ENCODE measurements at regions not wholly inside any gene's neighbourhood (a gene's known extent, or its start where the extent isn't known, plus 50 kb on each side); places are given as distances from the start of the nearest gene placed in this dataset.
"Not testable (repeated sequence)": the region's sequence is repeated elsewhere in the genome, so short reads cannot be mapped to it uniquely, and the experiment has no call there.

DNA sequence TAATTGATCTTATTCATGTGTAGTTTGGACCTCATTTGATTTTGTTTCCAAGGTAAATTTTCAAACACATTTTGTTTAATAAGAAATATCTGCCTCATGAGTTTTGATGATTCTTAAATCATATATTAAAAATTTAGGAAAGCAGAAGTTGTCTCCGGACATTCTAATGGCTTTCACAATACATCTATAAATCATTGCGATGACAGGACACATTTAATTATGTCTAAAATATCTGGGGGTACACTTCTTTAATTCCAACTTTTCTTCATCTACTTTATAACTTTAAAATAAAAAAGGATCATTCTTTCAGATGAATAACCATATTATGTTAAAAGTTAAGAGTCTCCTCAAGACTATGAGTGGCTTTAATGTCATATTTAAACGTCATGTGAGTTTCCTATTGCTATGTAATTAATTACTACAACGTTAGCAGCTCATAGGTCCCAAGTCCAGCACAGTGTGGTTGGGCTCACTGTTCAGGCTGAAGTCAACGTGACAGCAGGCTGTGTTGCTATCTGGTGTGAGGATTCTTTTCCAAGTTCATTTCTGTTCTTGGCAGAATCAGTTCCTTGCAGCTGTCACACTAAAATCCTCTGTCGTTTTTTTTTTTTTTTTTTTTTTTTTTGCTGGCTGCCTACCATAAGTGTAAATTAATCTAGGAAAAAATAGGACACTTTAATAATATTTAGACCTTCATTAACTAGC is 893.5 kb downstream of the LTN1 start:
- no peak for DNase-seq

DNA sequence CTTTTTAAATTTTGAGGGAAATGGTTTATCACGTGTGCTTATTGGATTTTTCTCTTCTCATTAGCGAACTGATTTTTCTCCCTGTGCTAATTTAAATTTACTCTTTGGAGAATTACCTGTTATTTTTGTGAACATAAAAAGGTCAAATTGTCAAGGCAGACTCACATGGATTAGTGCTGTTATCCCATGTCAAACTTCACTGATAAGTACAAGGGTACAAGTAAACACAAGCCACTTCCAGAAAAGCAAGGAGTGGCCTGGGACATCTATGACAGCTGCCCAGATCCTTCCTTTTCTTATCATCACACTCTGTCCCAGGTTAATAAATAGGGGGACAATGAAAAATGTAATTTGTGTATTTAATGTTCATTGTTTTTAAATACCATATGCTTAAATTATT is 901.2 kb downstream of the LTN1 start:
- no peak for DNase-seq

DNA sequence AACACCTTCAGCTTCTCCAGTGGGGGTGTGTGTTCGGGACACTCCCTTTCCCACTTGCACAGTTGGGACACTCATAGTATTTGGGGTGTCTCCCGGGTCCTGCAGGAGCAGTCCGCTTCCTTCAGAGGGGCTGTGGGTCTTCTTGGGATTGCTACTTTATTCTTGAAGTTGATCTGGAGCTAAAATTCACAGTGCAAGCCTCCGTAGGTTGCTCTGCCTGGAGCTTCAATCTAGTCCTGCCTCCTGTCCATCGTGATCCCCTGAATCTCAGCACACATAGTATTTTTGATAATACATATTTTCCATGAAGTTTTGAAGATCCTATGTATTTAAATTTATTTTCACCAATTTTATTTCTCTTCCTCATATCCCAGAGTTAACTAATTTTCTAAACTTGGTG is 902.1 kb downstream of the LTN1 start:
- no peak for DNase-seq

DNA sequence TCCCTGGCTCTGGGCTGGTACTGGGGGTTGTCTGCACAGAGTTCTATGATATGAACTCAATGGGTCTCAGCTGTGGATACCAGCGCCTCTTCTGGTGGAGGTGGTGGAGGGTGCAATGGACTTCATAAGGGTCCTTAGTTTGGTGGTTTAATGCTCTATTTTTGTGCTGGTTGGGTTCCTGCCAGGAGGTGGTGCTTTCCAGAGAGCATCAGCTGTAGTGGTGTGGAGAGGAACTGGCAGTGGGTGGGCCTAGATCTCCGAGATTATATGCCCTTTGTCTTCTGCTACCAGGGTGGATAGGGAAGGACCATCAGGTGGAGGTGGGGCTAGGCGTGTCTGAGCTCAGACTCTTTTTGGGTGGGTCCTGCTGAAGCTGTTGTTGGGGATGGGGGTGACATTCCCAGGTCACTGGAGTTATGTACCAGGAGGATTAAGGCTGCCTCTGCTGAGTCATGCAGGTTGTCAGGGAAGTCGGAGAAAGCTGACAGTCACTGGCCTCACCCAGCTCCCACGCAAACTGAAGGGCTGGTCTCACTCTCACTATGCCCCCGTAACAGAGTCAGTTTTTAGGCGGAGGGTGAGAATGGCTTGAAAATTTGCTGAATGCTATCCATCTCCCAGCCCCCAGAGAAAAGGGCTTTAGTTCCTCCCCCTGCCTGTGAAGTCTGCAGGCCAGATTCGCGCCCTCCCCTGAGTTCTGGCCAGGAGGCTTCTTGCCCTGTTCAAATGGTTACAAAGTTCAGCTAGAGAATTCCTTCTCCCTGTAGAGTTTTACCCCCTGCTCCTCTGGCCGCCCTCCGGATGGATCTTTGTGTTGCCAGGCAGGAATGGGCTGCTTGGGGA is 902.9 kb downstream of the LTN1 start:
- no peak for DNase-seq

DNA sequence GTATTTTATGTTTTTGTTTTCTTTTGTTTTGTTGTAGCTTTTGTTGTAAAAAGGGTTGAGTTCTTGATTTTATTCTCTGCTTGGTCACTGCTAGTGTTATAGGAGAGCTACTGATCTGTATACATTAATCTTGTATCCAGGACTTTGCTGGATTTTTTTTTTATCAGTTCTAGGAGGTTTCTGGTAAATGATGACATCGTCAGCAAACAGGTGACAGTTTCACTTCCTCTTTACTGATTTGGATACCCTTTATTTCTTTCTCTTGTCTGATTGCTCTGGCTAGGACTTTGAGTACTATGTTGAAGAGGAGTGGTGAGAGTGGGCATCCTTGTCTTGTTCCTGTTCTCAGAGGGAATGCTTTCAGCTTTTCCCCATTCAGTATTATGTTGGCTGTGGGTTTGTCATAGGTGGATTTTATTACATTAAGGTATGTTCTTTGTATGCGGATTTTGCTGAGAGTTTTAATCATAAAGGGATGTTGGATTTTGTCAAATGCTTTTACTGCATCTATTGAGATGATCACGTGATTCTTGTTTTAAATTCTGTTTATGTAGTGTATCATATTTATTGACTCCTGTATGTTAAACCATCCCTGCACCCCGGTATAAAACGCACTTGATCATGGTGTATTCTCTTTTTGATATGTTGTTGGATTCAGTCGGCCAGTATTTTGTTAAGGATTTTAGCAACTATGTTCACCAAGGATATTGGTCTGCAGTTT is 905.7 kb downstream of the LTN1 start:
- no peak for DNase-seq

DNA sequence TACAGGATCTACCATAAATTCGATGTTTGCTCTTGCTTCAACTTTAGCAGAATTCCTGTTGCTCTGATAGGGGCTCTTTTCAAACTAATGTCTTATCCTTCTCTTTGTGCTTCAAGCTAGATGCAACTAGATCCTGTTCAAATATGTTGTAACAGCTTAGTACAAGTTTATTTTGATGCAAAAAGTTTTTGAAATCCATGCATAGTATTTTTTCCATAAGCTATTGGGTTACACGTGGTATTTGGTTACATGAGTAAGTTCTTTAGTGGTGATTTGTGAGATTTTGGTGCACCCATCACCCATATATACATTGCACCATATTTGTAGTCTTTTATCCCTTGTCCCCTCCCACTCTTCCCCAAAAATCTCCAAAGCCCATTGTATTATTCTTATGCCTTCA is 907.7 kb downstream of the LTN1 start:
- DNase-seq = no peak

DNA sequence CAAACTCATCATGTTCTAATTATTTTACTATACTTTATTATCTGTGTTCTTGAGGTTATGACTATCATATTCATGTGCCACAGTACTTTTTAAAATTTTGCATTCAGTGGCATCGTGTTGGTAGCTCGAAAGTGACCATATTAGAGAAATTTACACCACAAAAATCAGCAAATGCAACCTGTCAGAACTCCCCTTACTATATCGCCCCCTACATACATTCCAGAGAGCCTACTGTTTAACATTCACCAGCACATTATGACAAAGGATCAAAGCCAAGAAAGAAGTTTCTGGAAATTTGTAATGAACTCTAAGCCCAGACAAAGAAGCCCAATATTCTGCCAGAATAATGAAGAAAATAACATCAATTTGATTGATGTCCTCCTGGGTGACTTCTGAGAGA is 909.3 kb downstream of the LTN1 start:
- no peak for DNase-seq

DNA sequence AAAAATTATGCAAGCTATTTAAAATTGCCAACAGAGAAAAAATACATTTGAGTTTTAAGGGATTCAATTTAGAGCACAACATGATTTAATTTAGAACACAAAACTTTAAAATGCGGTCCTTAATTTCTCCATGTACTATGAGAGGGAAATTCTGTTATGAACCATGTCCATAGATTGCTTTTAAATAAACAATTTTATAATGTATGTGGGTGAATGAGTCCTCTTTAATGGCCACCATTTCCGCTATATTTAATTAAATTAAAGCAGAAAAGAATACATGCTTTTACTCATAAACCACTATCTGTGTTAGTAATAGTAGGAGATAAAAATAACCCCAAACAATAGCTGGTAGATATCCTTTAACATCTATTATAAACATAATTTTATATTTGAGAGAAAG is 914.6 kb downstream of the LTN1 start:
- no peak for DNase-seq

DNA sequence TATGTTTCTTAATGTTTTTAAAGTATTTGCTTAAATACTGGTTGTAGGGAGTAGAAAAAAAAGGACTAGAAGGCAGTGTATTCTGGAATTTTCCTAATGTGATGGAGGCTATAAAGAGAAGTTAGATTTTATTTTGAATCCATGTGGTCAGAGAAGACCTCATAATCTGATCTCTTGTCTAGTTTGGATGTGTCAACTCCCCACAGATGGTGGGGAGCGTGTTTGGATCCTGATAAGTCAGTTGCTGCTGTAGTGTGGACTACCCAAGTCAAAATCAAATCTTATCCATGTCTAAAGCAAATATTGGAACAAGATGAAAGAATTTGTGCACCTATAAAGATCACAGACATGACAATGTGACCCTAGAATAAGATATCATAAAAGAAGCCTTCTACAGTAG is 918.0 kb downstream of the LTN1 start:
- no peak for DNase-seq

DNA sequence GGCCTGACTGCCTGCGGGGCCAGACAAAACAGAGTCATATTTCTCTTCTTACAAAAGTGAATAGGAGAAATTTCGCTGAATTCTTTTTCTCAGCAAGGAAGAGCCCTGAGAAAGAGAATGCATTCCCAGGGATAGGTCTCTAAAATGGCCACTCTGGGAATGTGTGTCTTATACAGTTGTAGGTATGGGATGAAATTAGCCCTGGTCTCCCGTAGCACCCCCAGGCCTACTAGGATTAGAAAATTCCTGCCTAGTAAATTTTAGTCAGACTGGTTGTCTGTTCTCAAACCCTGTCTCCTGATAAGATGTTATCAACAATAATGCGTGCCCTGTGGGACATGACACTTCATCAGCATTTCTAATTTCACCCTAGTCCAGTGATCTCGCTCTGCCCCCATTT is 920.1 kb downstream of the LTN1 start:
- no peak for DNase-seq

DNA sequence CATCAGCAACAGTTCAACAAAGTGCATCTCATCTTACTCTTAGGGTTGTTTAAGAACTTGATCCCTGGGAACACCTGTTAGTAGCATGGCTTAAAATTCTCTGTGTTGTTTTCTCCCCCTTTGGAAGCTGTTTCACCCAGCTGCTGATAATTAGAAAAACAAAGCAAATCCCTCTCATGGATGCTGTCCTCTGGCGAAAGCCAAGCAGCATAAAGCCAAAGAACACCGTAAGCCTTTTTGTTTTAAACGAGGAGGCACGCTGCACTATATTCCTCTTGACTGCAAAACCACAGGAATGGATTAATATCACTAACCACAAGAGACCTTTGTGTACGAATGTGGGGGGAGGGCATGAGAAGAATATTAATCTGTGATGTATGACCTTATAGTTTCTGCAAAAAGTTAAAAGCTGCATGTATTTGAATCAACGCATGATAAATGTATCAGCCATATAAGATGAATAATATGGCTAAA is 923.2 kb downstream of the LTN1 start:
- DNase-seq = no peak

DNA sequence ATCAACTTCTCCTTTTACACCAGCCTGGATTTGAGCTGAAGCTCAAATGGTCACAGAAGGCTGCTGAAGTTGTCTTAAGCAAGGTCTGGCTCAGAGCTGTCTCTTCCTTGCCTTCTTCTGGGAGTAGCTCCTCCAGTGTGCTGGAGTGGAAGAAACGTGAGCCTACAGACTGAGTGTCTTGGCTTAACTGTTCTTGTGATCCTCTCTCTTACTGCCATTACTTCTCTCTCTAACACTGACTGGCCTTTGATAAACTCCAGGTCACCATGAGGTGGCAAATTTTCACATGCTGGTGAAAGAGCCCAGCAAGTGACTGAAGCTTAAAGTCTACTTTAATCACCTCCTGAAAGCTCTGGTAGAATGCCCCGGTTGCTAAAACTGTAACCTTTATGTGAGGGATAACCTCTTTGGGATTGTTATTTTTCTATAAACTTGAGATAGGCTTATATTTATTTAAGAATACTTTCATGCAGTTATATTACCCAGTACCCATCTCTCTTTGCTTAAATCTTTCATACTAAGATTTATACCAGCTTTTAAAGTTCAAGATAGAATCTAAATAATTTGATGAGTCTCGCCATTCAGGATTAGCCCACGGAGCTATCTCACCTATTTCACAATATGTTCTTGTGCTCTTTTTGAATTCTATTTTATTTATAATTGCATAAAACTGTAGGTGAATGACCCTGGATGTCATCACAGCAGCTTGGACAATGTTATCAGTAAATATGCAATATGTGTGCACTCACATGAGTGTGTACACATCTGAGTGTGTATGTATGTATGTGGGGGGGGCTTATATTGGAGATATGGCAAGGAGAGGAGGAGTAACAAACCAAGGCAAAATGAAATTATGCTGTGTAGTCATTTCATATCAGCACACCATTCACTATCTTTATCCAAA is 924.0 kb downstream of the LTN1 start:
- DNase-seq = no peak

DNA sequence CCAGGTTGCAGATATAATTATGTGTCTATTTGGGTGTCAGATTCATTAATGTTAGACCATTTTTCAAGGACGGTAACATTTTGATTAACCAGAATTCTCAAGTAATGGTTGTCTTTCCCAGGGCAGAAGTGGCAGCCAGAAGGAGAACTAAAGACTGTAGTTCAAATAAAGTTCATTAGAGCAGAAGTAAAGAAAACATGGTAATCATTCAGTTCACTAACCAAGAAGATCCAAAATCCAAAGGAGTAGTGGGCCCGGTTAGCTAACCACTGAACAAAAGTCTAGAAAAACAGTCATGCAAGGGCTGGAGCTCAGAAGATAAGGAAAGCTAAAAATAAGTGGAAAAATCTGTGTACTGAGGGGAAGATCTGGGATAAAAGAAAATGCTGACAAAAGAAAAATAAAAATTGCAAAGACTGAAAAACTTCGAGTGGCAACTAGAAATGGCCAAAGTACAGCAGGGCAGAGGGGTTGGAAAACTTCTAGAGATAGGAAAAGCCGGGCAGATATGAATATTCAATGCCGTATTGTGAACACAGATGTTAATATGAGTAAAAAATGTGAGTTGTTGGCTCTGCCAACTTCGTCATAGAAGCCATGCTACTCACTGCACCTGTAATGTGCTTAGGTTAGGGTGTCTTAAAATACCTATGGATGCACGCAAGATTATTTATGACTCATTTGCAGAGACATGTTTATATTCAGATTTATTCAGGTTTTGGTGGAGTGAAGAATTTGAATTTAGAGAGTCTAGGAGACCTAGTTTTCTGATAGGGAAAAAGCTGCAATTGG is 925.9 kb downstream of the LTN1 start:
- DNase-seq = no peak

DNA sequence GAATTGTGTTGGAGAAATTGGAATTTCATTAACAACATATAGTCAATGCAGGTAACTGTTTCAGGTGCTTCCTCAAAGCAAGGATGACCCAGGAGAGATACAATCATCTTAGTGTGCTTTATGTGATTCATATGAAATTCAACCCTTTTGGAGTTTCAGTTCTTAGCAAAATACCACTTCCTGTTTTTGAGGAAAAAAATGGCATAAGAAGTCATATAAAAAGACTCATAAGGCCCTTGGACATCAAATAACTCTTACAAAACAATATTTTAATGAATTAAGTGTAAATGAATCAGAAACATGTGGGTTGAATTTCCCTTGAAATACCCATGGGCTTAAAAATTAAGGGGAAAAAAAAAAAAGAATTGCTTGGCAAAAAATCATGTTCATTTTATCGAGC is 926.6 kb downstream of the LTN1 start:
- DNase-seq = no peak

DNA sequence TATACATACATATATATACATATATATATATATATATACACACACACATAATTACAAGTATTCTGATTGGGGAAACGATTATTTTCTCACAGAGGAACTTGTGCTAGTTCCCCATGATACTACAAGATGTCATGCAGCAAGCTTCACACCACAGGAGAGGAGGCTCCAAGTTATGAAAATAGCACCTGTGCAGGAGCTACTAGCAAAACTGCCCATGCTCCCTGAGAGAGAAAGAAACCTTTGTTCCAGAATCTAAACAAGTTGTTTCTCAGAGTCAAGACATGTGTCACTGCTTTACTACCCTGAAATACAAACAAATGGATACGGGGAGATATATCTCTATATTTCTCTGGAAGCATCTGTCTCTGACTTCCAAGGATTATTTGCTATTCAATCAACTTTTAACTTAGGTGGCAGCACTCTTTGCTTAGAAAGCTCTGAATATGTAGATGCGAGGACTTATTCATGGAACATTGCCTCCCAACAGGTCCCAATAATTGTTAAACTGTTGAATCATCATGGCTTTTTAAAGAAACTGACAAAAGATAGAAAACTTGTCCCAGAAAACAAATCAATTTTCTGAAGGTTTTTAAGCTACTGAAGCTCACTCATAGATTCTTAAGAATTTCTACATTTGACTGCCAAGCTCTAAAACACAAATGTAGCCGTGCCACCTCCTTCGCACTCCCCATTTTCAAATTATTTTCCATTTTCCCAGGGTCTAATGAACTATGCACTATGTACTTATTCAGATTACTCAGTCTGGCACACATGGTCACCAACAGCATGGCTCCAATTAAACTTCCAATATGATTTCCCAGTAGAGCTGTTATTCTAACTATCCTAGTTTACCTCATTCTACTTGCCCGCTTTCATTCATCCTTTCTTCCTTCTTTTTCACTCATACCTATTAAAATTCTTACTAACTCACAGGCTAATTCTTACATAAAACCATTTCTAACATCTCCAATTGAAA is 929.1 kb downstream of the LTN1 start:
- no peak for DNase-seq

DNA sequence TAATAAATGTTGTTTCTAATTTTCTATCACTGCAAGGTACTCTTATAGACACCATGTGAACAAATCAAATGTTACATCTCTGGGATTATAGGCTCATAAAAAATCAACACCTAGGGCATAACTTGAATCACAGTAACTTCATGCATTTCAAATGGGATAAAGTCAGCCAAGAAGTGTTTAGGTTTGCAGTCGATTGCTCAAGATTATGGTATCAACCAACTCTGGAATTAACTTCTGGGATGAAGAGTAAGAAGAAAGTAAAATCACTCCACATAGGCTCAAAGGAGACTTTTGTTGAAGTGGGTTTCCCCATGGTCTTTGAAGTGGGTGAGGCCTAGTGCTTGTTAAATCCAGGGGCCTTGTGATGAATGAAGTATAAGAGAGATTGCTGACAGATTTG is 939.7 kb downstream of the LTN1 start:
- not testable (repeated sequence) for DNase-seq

DNA sequence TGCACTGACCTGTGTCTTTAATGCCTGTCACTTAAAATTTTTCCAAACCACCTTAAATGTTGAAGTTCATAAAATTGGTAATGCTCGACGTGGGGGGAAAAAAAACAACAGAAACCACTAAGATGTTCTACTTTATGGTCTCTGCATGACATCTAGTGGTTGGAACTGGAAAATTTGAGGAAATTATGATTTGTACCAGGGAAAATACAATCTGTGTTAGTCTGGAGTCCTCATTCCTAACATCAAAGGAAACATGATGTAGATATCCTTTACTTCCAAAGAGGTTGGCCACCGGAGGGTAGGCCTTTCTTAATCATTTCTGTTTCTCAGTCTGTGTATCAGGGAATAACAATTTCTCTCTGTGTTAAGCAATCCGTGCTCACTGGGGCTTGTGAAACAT is 941.0 kb downstream of the LTN1 start:
- not testable (repeated sequence) for DNase-seq

DNA sequence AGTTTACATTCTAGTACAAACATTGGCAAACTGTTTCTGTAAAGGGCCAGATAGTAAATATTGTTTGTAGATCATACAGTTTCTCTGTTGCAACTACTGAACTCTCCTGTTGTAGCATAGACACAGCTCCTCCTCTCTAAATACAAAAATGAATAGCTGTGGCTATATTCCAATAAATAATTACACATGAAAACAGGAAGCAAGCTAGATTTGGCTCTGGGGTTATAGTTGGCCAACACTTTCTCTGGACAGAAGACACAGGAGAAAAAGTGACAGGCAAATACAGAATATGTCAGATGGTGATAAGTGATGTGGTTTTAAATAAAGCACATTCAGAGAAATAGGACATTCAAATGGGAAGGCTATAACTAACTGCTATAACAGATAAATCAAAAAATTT is 957.0 kb downstream of the LTN1 start:
- not testable (repeated sequence) for DNase-seq

DNA sequence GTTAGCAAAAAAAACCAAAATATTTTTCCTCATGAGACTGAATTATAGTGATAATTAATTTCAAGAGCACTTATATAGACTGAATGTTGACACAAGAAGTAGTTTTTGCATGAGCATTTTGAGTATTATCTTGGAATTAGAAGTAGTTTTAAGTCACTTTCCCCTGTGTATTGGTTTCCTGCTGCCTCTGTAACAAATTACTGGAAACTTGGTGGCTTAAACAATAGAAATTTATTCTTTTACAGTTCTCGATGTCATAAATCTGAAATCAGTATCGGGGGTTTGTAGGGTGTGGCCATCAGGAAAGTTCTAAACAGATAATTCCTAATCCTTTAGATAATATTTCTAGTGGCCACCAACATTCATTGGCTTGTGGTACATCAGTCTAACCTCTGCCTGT is 957.8 kb downstream of the LTN1 start:
- DNase-seq = not testable (repeated sequence)

DNA sequence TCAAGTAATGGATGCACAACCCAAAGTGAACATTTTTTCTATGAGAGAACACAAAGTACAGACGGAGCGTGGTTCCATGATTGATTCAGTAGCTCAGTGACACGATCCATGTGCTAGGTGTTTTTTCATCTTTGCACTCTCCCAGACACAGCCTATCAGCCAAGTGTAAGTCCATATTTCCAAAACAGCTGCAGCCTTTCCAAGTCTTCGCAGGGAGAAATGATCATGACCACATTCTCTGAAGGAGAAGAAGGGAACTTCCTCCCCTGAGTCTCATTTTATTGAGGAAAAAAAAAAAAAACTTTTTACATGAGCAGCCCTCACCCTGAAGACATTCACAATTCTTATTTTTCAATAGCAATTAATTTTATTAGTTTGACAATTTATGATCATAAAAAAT is 958.3 kb downstream of the LTN1 start:
- DNase-seq = not testable (repeated sequence)

DNA sequence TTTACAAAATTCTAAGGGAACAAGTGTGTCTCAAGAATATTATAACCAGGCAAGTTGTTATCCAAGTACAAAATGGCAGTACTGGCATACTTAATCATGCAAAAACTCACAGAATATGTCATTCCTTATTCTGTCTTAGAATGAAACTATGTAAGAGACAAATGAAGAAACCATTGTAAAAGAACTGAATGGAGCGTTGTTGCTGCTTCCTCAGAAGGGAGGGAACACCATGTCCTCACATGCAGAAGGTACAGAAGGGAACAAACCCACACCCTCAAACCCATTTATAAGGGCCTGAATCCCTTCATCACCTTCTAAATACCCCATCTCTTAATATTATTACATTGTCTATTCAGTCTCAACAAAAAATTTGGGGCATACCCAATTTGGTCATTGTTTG is 960.0 kb downstream of the LTN1 start:
- DNase-seq = not testable (repeated sequence)
